NOMO-1 treated with DMSO at 0.1 percent for 48 hours (cell line): ENCODE measurements at regions not wholly inside any gene's neighbourhood (a gene's known extent, or its start where the extent isn't known, plus 50 kb on each side); places are given as distances from the start of the nearest gene placed in this dataset.

Source experiments
- DNase-seq: peaks from one replicate; lab custom pipeline; 2025; ENCODE audit not compliant: unreplicated experiment; lab: John Stamatoyannopoulos, UW

- no peak for DNase-seq
These were observed 1174.5 kb downstream of the SORCS1 start for GRCh38 chr10:105989995-105990394.

GRCh38 chr10:105988848-105989247, 1175.7 kb downstream of the SORCS1 start:
- DNase-seq: no peak

- no peak for DNase-seq
These were observed 1177.4 kb downstream of the SORCS1 start for GRCh38 chr10:105986912-105987635.

- DNase-seq: no peak
These were observed 1178.0 kb downstream of the SORCS1 start for GRCh38 chr10:105986486-105986885.

GRCh38 chr10:105982735-105983134, 1181.8 kb downstream of the SORCS1 start:
- no peak for DNase-seq

GRCh38 chr10:105981679-105982078, 1182.8 kb downstream of the SORCS1 start:
- no peak for DNase-seq

- peak; percentile 68 for DNase-seq
These were observed 1189.6 kb downstream of the SORCS1 start for GRCh38 chr10:105974803-105975456.

- DNase-seq: no peak
These were observed 1190.6 kb downstream of the SORCS1 start for GRCh38 chr10:105973902-105974301.

- DNase-seq: peak; percentile 16
These were observed 1191.1 kb downstream of the SORCS1 start for GRCh38 chr10:105973360-105973759.

- DNase-seq: no peak
These were observed 1193.0 kb downstream of the SORCS1 start for GRCh38 chr10:105971460-105971859.

GRCh38 chr10:105969884-105970377, 1194.6 kb downstream of the SORCS1 start:
- peak; percentile 50 for DNase-seq

- no peak for DNase-seq
These were observed 1195.8 kb downstream of the SORCS1 start for GRCh38 chr10:105968666-105969065.

- DNase-seq: no peak
These were observed 1197.2 kb downstream of the SORCS1 start for GRCh38 chr10:105967256-105967655.

- no peak for DNase-seq
These were observed 1199.4 kb downstream of the SORCS1 start for GRCh38 chr10:105965141-105965540.

- DNase-seq: peak; percentile 78
These were observed 1200.5 kb downstream of the SORCS1 start for GRCh38 chr10:105964009-105964408.

- no peak for DNase-seq
These were observed 1201.1 kb downstream of the SORCS1 start for GRCh38 chr10:105963334-105963884.

GRCh38 chr10:105956550-105956949, 1208.0 kb downstream of the SORCS1 start:
- DNase-seq: no peak

- no peak for DNase-seq
These were observed 1210.6 kb downstream of the SORCS1 start for GRCh38 chr10:105953861-105954260.

- DNase-seq: no peak
These were observed 1211.5 kb downstream of the SORCS1 start for GRCh38 chr10:105953056-105953455.

GRCh38 chr10:105952153-105952552, 1212.4 kb downstream of the SORCS1 start:
- peak; percentile 87 for DNase-seq

GRCh38 chr10:105950410-105950809, 1214.1 kb downstream of the SORCS1 start:
- peak; percentile 56 for DNase-seq

GRCh38 chr10:105949721-105950120, 1214.8 kb downstream of the SORCS1 start:
- DNase-seq: no peak
